WTC11 (cell line): ENCODE measurements at regions not wholly inside any gene's neighbourhood (a gene's known extent, or its start where the extent isn't known, plus 50 kb on each side); places are given as distances from the start of the nearest gene placed in this dataset.

ENCODE experiments used
- ATAC-seq: fragments of 200-7000 bp; cut with Tn5 transposase; 2 replicates; pipeline ENCODE4 v1.10.0; 2021; ENCODE audit warnings: mild to moderate bottlenecking, moderate library complexity
- CTCF ChIA-PET: fragments of 300-600 bp; sonication (Branson Sonifier 250); formaldehyde crosslinking; loops from one replicate; lab custom pipeline; 2021; ENCODE audit warnings: antibody characterized with exemption; lab: Charles Lee
- POLR2A ChIA-PET: fragments of 350-600 bp; sonication (Branson Sonifier 250); formaldehyde crosslinking; loops from one replicate; lab custom pipeline; 2021; ENCODE audit warnings: antibody characterized with exemption; lab: Charles Lee
- DNase-seq: peaks from one replicate; pipeline ENCODE4 v3.0.0; 2021; ENCODE audit warnings: low spot score
- H3K27ac Mint-ChIP-seq: 2 replicates; pipeline ENCODE4 v1.8.0; 2021; ENCODE audit warnings: mixed read lengths
- H3K27me3 Mint-ChIP-seq: 2 replicates; pipeline ENCODE4 v1.8.0; 2021; ENCODE audit warnings: low read depth, mild to moderate bottlenecking, moderate library complexity, mixed read lengths
- H3K36me3 Mint-ChIP-seq: 2 replicates; pipeline ENCODE4 v1.8.0; 2021; ENCODE audit warnings: mixed read lengths
- H3K4me1 Mint-ChIP-seq: 2 replicates; pipeline ENCODE4 v1.8.0; 2022; ENCODE audit warnings: mixed read lengths
- H3K4me3 Mint-ChIP-seq: 2 replicates; pipeline ENCODE4 v1.8.0; 2021; ENCODE audit warnings: mild to moderate bottlenecking, moderate library complexity, mixed read lengths
- H3K9me3 Mint-ChIP-seq: 2 replicates; pipeline ENCODE4 v1.8.0; 2021; ENCODE audit warnings: mixed read lengths
- CREB1 ChIP-seq: sonication (generic); formaldehyde crosslinking; IDR thresholded peaks from 2 replicates; pipeline ENCODE4 v1.8.0; 2023; ENCODE audit warnings: mild to moderate bottlenecking, missing genetic modification reagents
- ESRRA ChIP-seq: sonication (generic); formaldehyde crosslinking; IDR thresholded peaks from 2 replicates; pipeline ENCODE4 v1.8.1; 2022; ENCODE audit warnings: mild to moderate bottlenecking, missing genetic modification reagents, borderline replicate concordance
- ETV6 ChIP-seq: sonication (generic); formaldehyde crosslinking; IDR thresholded peaks from 2 replicates; pipeline ENCODE4 v1.8.1; 2022; ENCODE audit warnings: mild to moderate bottlenecking, missing genetic modification reagents
- OVOL2 ChIP-seq: fragments of 250-450 bp; sonication (Bioruptor Pico); IDR thresholded peaks from 2 replicates; pipeline ENCODE4 v1.9.0; 2021; ENCODE audit warnings: mild to moderate bottlenecking, borderline replicate concordance
- USF1 ChIP-seq: sonication (generic); formaldehyde crosslinking; IDR thresholded peaks from 2 replicates; pipeline ENCODE4 v1.8.0; 2022; ENCODE audit warnings: mild to moderate bottlenecking, missing genetic modification reagents
- ZNF532 ChIP-seq: fragments of 250-450 bp; sonication (Bioruptor Pico); IDR thresholded peaks from 2 replicates; pipeline ENCODE4 v1.9.0; 2021; ENCODE audit warnings: mild to moderate bottlenecking, borderline replicate concordance
- TF ChIP-seq, protein P1 (sequence below): sonication (generic); formaldehyde crosslinking; IDR thresholded peaks from 2 replicates; pipeline ENCODE4 v1.8.1; 2023; ENCODE audit warnings: mild to moderate bottlenecking, missing genetic modification reagents, moderate library complexity
- TF ChIP-seq, protein P2 (sequence below): sonication (generic); formaldehyde crosslinking; IDR thresholded peaks from 2 replicates; pipeline ENCODE4 v1.8.1; 2022; ENCODE audit warnings: mild to moderate bottlenecking, moderate library complexity, missing genetic modification reagents
- TF ChIP-seq, protein P3 (sequence below): fragments of 250-450 bp; sonication (Bioruptor Pico); conservative IDR thresholded peaks from 2 replicates; pipeline ENCODE4 v1.9.0; 2021; ENCODE audit warnings: mild to moderate bottlenecking
- TF ChIP-seq, protein P4 (sequence below): sonication (generic); formaldehyde crosslinking; conservative IDR thresholded peaks from 2 replicates; pipeline ENCODE4 v1.8.1; 2023; ENCODE audit warnings: mild to moderate bottlenecking, low read depth, missing genetic modification reagents, moderate library complexity
- TF ChIP-seq, protein P5 (sequence below): sonication (generic); formaldehyde crosslinking; IDR thresholded peaks from 2 replicates; pipeline ENCODE4 v1.8.1; 2023; ENCODE audit warnings: mild to moderate bottlenecking, missing genetic modification reagents, moderate library complexity

- Mint-ChIP-seq H3K9me3 (no peaks in the 10 kb centered on the region), H3K36me3 (no peaks in the 10 kb centered on the region), H3K4me3 (no peak overlapping the region), H3K27ac (no peak overlapping the region), H3K4me1 (peaks cover 7% of the 10 kb centered on the region), H3K27me3 (no peaks in the 10 kb centered on the region)
- CTCF ChIA-PET, result no interaction called here
- TF ChIP-seq ZNF532 (CRISPR knock-in tag), result no peak
- TF ChIP-seq, protein P1, sequence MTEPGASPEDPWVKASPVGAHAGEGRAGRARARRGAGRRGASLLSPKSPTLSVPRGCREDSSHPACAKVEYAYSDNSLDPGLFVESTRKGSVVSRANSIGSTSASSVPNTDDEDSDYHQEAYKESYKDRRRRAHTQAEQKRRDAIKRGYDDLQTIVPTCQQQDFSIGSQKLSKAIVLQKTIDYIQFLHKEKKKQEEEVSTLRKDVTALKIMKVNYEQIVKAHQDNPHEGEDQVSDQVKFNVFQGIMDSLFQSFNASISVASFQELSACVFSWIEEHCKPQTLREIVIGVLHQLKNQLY (CRISPR knock-in tag), result no peak
- no peak for TF ChIP-seq OVOL2 (CRISPR knock-in tag)
- TF ChIP-seq, protein P2, sequence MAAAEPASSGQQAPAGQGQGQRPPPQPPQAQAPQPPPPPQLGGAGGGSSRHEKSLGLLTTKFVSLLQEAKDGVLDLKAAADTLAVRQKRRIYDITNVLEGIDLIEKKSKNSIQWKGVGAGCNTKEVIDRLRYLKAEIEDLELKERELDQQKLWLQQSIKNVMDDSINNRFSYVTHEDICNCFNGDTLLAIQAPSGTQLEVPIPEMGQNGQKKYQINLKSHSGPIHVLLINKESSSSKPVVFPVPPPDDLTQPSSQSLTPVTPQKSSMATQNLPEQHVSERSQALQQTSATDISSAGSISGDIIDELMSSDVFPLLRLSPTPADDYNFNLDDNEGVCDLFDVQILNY (CRISPR knock-in tag), result no peak
- TF ChIP-seq, protein P3, sequence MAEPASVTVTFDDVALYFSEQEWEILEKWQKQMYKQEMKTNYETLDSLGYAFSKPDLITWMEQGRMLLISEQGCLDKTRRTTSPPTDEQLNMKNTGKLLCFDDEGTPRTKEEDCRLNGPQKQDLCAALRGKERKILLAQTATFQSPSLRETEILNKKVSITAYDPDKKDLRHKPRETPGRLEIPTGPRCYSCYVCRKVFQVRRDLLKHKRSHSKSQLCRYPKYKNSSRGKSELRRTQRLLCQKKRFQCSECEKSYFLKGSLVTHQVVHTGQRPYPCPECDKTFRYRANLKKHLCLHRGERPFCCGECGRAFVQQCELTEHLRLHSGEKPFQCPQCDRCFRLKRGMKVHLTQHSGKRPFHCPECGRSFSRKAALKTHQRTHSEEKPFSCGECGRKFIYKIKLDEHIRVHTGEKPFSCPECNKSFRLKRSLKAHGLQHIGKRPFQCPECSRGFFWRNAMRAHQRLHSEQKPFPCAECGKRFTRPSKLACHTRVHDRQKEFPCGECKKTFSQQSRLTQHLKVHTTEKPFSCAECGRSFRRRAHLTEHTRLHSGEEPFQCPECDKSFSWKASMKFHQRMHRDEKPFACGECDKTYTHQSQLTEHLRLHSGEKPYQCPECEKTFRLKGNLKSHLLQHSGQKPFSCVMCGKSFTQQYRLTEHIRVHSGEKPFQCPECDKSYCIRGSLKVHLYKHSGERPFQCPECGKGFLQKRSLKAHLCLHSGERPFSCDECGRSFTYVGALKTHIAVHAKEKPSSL, result no peak
- no peak for TF ChIP-seq USF1 (CRISPR knock-in tag)
- TF ChIP-seq ESRRA (CRISPR knock-in tag), result no peak
- TF ChIP-seq, protein P4, sequence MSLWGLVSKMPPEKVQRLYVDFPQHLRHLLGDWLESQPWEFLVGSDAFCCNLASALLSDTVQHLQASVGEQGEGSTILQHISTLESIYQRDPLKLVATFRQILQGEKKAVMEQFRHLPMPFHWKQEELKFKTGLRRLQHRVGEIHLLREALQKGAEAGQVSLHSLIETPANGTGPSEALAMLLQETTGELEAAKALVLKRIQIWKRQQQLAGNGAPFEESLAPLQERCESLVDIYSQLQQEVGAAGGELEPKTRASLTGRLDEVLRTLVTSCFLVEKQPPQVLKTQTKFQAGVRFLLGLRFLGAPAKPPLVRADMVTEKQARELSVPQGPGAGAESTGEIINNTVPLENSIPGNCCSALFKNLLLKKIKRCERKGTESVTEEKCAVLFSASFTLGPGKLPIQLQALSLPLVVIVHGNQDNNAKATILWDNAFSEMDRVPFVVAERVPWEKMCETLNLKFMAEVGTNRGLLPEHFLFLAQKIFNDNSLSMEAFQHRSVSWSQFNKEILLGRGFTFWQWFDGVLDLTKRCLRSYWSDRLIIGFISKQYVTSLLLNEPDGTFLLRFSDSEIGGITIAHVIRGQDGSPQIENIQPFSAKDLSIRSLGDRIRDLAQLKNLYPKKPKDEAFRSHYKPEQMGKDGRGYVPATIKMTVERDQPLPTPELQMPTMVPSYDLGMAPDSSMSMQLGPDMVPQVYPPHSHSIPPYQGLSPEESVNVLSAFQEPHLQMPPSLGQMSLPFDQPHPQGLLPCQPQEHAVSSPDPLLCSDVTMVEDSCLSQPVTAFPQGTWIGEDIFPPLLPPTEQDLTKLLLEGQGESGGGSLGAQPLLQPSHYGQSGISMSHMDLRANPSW, result no peak
- TF ChIP-seq ETV6 (CRISPR knock-in tag), result no peak
- TF ChIP-seq, protein P5, sequence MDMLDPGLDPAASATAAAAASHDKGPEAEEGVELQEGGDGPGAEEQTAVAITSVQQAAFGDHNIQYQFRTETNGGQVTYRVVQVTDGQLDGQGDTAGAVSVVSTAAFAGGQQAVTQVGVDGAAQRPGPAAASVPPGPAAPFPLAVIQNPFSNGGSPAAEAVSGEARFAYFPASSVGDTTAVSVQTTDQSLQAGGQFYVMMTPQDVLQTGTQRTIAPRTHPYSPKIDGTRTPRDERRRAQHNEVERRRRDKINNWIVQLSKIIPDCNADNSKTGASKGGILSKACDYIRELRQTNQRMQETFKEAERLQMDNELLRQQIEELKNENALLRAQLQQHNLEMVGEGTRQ (CRISPR knock-in tag), result no peak
- TF ChIP-seq CREB1 (CRISPR knock-in tag), result no peak
- ATAC-seq (no peak), DNase-seq (no peak)
- POLR2A ChIA-PET, result no interaction called here
Measured at GRCh38 chrX:65588795-65589194, 54.2 kb upstream of the LAS1L start.
